ENCODE measurements at regions not wholly inside any gene's neighbourhood (a gene's known extent, or its start where the extent isn't known, plus 50 kb on each side); places are given as distances from the start of the nearest gene placed in this dataset.

DNA sequence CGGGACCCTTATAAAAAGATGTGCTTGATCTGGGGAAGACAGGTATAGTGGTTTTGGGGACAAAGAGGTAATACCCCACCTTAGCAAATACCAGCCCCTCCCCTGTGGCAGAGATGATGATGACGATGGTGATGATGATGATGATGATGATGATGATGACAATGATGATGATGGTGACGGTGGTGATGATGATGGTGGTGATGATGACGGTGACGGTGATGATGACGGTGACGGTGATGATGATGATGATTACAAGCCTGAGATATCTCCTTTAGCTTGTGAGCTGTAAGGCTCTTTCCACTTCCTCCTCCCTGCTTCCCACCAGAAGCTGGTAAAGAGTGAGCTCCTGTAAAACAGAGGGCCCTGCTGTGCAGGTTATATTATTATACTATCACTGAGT is 89.5 kb upstream of the TMEM45B start:
- intact Hi-C loops (cut with micrococcal nuclease): no loop called here
- CTCF ChIA-PET: no interaction called here

DNA sequence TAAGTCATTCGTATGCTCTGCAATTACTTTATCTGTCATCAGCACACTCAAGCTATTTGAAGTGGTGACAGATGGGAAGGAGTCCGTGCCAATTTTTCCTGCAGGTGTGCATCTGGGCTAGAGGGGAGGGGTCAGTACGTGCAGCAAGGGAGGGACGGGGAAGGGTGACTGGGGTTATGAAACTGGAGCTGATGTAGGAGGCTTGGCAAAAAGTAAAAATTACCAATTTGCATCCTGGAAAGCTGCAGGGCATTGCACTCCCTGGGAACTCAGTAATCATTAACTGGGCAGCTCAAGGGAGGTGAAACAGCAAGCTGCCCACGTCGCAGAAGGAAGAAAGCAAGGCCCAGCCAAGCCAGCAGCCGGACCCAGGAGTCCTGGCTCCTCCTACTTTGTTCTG is 87.1 kb upstream of the TMEM45B start:
- 88% methylated on average over 3 of the region's 7 CpGs for WGBS (ENCODE audit: insufficient coverage)
- Histone ChIP-seq H4K20me1 (ENCODE audit: control insufficient read depth, insufficient read depth, low read length, poor library complexity, severe bottlenecking) (no peaks in the 10 kb centered on the region), H3K9ac (ENCODE audit: low read length) (no peak overlapping the region), H3K27me3 (replicated peaks in 1 of 4; ENCODE audit: control extremely low read depth in 1 of 4, control insufficient read depth in 3 of 4, insufficient read depth in 4 of 4, low read length in 3 of 4) (no peaks in the 10 kb centered on the region), H3K36me3 (replicated peaks in 1 of 2; ENCODE audit: control extremely low read depth in 1 of 2, control insufficient read depth in 1 of 2, extremely low read depth in 1 of 2, insufficient read depth in 2 of 2, low read length in 1 of 2) (no peaks in the 10 kb centered on the region), H3K4me1 (ENCODE audit: control insufficient read depth in 2 of 2, insufficient read depth in 2 of 2, low read length in 2 of 2) (no peaks in the 10 kb centered on the region), H3K9me3 (ENCODE audit: control extremely low read depth in 1 of 3, control insufficient read depth in 2 of 3, insufficient read depth in 1 of 3, low read length in 2 of 3) (no peaks in the 10 kb centered on the region), H3K27ac (ENCODE audit: low read length in 2 of 2) (no peak overlapping the region), H3K4me2 (replicated peaks; ENCODE audit: low read depth, low read length, poor library complexity, severe bottlenecking) (no peak overlapping the region), H3K4me3 (ENCODE audit: control extremely low read depth in 1 of 5, extremely low read depth in 1 of 5, insufficient read depth in 1 of 5, low read depth in 2 of 5, low read length in 4 of 5) (no peak overlapping the region), H2AFZ (ENCODE audit: insufficient read depth, low read depth, low read length, poor library complexity, severe bottlenecking) (no peak overlapping the region), H3K79me2 (ENCODE audit: control insufficient read depth, insufficient read depth, low read length) (no peaks in the 10 kb centered on the region)
- TF ChIP-seq, protein P1, sequence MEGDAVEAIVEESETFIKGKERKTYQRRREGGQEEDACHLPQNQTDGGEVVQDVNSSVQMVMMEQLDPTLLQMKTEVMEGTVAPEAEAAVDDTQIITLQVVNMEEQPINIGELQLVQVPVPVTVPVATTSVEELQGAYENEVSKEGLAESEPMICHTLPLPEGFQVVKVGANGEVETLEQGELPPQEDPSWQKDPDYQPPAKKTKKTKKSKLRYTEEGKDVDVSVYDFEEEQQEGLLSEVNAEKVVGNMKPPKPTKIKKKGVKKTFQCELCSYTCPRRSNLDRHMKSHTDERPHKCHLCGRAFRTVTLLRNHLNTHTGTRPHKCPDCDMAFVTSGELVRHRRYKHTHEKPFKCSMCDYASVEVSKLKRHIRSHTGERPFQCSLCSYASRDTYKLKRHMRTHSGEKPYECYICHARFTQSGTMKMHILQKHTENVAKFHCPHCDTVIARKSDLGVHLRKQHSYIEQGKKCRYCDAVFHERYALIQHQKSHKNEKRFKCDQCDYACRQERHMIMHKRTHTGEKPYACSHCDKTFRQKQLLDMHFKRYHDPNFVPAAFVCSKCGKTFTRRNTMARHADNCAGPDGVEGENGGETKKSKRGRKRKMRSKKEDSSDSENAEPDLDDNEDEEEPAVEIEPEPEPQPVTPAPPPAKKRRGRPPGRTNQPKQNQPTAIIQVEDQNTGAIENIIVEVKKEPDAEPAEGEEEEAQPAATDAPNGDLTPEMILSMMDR (IDR thresholded peaks at IDR 0.05): no peak
- no peak for TF ChIP-seq EZH2 (IDR thresholded peaks at IDR 0.05; ENCODE audit: borderline replicate concordance, insufficient read depth, low read depth, low read length, poor library complexity, severe bottlenecking)
- intact Hi-C loops (cut with micrococcal nuclease): no loop called here
- DNase-seq (no peak), ATAC-seq (ENCODE audit: low read depth) (no peak)
- H3K27me3 Mint-ChIP-seq: peaks cover 11% of the 10 kb centered on the region
- ChIA-PET POLR2A (no interaction called here), CTCF (no interaction called here)
- no peaks in the 10 kb centered on the region for H3K9me3 Mint-ChIP-seq (ENCODE audit: insufficient read depth)
- H3K27ac Mint-ChIP-seq: no peak overlapping the region
- H3K4me1 Mint-ChIP-seq: no peaks in the 10 kb centered on the region
- H3K4me3 Mint-ChIP-seq: no peak overlapping the region

More for the DNA sequence above, 89.5 kb upstream of the TMEM45B start:
- Histone ChIP-seq H3K4me3 (ENCODE audit: control extremely low read depth in 1 of 5, extremely low read depth in 1 of 5, insufficient read depth in 1 of 5, low read depth in 2 of 5, low read length in 4 of 5) (no peak overlapping the region), H2AFZ (ENCODE audit: insufficient read depth, low read depth, low read length, poor library complexity, severe bottlenecking) (no peak overlapping the region), H3K9ac (ENCODE audit: low read length) (no peak overlapping the region), H3K9me3 (ENCODE audit: control extremely low read depth in 1 of 3, control insufficient read depth in 2 of 3, insufficient read depth in 1 of 3, low read length in 2 of 3) (no peaks in the 10 kb centered on the region), H3K27ac (ENCODE audit: low read length in 2 of 2) (no peak overlapping the region), H3K27me3 (replicated peaks in 1 of 4; ENCODE audit: control extremely low read depth in 1 of 4, control insufficient read depth in 3 of 4, insufficient read depth in 4 of 4, low read length in 3 of 4) (no peaks in the 10 kb centered on the region), H3K36me3 (replicated peaks in 1 of 2; ENCODE audit: control extremely low read depth in 1 of 2, control insufficient read depth in 1 of 2, extremely low read depth in 1 of 2, insufficient read depth in 2 of 2, low read length in 1 of 2) (no peaks in the 10 kb centered on the region), H3K4me1 (ENCODE audit: control insufficient read depth in 2 of 2, insufficient read depth in 2 of 2, low read length in 2 of 2) (no peaks in the 10 kb centered on the region), H3K4me2 (replicated peaks; ENCODE audit: low read depth, low read length, poor library complexity, severe bottlenecking) (no peak overlapping the region), H3K79me2 (ENCODE audit: control insufficient read depth, insufficient read depth, low read length) (no peaks in the 10 kb centered on the region), H4K20me1 (ENCODE audit: control insufficient read depth, insufficient read depth, low read length, poor library complexity, severe bottlenecking) (no peaks in the 10 kb centered on the region)
- no peaks in the 10 kb centered on the region for H3K9me3 Mint-ChIP-seq (ENCODE audit: insufficient read depth)
- no peak for ATAC-seq (ENCODE audit: low read depth)
- peaks cover 10% of the 10 kb centered on the region for H3K27me3 Mint-ChIP-seq
- no peaks in the 10 kb centered on the region for H3K4me1 Mint-ChIP-seq
- WGBS (ENCODE audit: insufficient coverage): 100% methylated on average over 4 of the region's 7 CpGs
- POLR2A ChIA-PET: no interaction called here
- H3K27ac Mint-ChIP-seq: no peak overlapping the region
- no peak overlapping the region for H3K4me3 Mint-ChIP-seq
- TF ChIP-seq, protein P1 (IDR thresholded peaks at IDR 0.05): no peak
- TF ChIP-seq EZH2 (IDR thresholded peaks at IDR 0.05; ENCODE audit: borderline replicate concordance, insufficient read depth, low read depth, low read length, poor library complexity, severe bottlenecking): no peak
- DNase-seq: no peak

All from B cell (primary cell).